Central memory CD8-positive, alpha-beta T cell (primary cell): ENCODE measurements at regions not wholly inside any gene's neighbourhood (a gene's known extent, or its start where the extent isn't known, plus 50 kb on each side); places are given as distances from the start of the nearest gene placed in this dataset.

Source experiments
- ATAC-seq: fragments of 150-1000 bp; cut with Tn5 transposase; replicated peaks from 2 replicates; pipeline ENCODE4 v1.10.0; 2022; ENCODE audit warnings: mild to moderate bottlenecking, moderate FRiP score, moderate number of reproducible peaks; ENCODE audit not compliant: poor library complexity, severe bottlenecking; ENCODE audit errors: extremely low read depth
- DNase-seq, 2 donors: peaks; one replicate each; pipeline ENCODE4 v3.0.0; 2021; ENCODE audit warnings: low spot score in 2 of 2
- H3K27ac Mint-ChIP-seq: one replicate; pipeline ENCODE4 v1.8.0; 2022; ENCODE audit warnings: low read depth, mild to moderate bottlenecking, moderate library complexity, mixed read lengths
- H3K27me3 Mint-ChIP-seq: one replicate; pipeline ENCODE4 v1.8.0; 2022; ENCODE audit warnings: mixed read lengths
- H3K36me3 Mint-ChIP-seq: one replicate; pipeline ENCODE4 v1.8.0; 2022; ENCODE audit warnings: mild to moderate bottlenecking, moderate library complexity, mixed read lengths; ENCODE audit not compliant: insufficient read depth
- H3K4me1 Mint-ChIP-seq: one replicate; pipeline ENCODE4 v1.8.0; 2022; ENCODE audit warnings: mixed read lengths
- H3K4me3 Mint-ChIP-seq: one replicate; pipeline ENCODE4 v1.8.0; 2022; ENCODE audit warnings: mild to moderate bottlenecking, moderate library complexity, mixed read lengths
- H3K9me3 Mint-ChIP-seq: one replicate; pipeline ENCODE4 v1.8.0; 2022; ENCODE audit warnings: mixed read lengths

DNA sequence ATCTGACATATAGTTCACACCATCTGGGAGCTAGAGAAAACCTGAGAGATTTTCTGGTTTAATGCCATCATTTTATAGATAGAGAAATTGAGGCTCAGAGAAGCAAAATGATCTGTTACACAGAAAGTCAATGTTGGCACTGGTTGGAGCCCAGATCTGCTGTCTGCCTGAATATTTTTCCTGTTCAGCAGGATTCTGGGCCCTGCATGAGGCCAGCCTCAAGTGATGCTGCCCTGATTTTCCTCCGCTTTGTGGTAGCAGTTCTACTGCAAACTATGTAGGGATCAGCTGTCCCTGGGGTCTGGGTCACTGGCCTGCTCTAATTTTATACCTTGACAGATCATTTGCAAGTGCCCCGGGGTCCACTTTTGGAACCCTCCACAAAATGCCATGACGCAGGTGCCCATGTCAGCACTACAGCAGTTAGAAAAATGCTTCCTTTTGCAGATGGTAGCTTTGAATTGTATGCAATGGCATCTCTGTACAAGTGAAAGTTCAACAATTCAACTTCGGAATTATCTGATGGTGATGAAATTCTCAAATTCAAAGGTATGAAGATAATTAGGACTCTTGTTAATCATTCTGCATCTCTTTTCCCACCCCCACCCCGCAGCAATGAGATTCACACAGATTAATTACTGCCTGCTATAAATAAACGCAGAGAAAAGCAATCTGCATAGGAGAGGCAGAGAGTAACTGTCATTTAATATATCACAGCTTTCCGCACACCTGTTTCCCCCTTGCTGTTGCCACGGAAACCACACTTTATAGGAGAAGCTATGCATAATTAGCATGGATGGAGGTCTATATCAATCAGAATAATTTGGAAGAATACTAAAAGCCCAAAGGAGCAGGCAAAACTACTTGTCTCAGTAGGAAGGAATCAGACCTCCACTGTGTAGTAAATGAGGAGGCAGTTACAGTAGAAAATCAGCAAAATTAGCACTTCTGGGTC lies 222.6 kb downstream of the PDCD6IP start:
- Mint-ChIP-seq H3K9me3 (no peaks in the 10 kb centered on the region), H3K4me3 (no peak overlapping the region), H3K27ac (no peak overlapping the region), H3K4me1 (peaks cover 32% of the 10 kb centered on the region), H3K27me3 (no peaks in the 10 kb centered on the region), H3K36me3 (no peaks in the 10 kb centered on the region)
- DNase-seq (no peak), ATAC-seq (no peak)

DNA sequence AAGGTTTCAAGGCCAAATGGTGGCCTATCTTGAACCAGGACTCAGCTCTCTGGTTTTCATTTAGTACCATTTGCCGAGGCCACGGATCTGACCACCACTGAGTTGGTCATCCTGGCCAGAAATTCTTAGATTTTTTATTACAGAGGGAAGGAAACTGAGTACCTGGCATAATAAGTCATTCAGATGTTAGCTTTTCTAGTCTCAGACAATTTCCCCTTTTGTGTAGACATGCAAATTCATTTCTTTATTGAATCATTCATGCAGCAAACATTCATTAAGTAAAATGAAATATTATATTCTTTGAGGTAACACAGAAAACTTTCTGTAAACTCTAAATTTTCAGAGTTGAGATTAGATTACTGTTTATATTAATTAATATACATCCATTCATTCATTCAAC lies 223.7 kb downstream of the PDCD6IP start:
- Mint-ChIP-seq H3K4me3 (no peak overlapping the region), H3K27ac (no peak overlapping the region), H3K36me3 (no peaks in the 10 kb centered on the region), H3K27me3 (no peaks in the 10 kb centered on the region), H3K9me3 (no peaks in the 10 kb centered on the region), H3K4me1 (peaks cover 25% of the 10 kb centered on the region)
- DNase-seq (no peak), ATAC-seq (no peak)

DNA sequence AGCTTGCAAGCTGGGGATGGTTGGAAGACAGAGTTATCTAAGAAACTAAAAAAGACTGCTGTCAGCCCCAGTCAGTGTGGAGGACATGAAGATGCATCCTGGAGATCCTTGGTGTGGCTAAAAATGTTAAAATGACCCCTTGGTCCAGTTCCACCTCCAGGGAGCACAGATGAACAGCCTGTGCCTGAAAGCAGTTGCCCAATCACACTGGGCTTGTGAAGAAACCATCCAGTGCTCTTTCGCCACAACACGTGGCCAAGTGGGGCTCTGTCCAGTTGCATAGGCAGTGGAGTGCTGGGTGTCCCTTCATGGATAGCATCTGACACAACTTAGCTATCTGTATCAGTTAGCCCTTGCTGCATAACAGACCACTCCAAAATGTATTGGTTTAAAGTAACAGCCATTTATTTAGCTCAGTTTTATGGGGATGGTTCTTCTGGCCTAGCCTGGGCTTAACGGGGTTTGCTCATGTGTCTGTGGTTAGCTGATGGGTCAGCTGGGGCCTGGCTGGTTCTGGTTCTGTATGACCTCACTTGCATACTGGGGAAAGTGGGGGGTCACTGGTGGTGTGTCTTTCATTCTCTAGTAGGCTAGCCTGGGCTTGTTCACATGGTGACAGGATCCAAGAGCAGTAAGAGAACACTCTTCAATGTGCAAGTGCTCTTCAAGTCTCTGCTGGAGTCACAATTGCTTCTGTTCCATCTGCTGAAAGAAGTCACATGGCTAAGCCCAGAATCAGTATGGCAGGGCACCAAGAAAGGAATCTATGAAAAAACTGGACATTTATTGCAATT lies 226.2 kb downstream of the PDCD6IP start:
- Mint-ChIP-seq H3K36me3 (no peaks in the 10 kb centered on the region), H3K4me1 (peaks cover 15% of the 10 kb centered on the region), H3K27ac (no peak overlapping the region), H3K27me3 (no peaks in the 10 kb centered on the region), H3K4me3 (no peak overlapping the region), H3K9me3 (no peaks in the 10 kb centered on the region)
- ATAC-seq (no peak), DNase-seq (no peak)

DNA sequence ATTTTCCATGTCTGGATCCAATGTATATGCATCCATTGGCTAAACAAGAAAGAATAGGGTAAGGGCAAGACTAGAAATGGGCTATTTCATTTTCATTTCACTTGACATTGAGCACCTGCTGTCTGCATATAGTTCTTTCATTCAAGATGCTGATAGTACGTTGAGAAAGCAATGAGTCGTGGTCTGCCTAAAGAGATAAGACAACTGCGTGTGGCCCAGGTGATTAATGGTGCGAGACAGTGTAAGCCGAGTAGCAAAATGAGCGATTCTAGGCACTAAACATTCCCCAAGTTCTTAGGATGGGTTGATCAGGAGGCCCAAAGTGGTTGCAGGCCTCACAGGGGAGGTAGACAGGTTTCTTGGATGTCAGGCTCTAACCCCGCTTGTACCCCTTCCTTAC lies 235.4 kb downstream of the PDCD6IP start:
- H3K4me1 Mint-ChIP-seq = no peaks in the 10 kb centered on the region
- ATAC-seq (no peak), DNase-seq (no peak)
- no peaks in the 10 kb centered on the region for H3K9me3 Mint-ChIP-seq
- H3K36me3 Mint-ChIP-seq = no peaks in the 10 kb centered on the region
- H3K27me3 Mint-ChIP-seq = no peaks in the 10 kb centered on the region
- H3K4me3 Mint-ChIP-seq = no peak overlapping the region
- no peak overlapping the region for H3K27ac Mint-ChIP-seq

DNA sequence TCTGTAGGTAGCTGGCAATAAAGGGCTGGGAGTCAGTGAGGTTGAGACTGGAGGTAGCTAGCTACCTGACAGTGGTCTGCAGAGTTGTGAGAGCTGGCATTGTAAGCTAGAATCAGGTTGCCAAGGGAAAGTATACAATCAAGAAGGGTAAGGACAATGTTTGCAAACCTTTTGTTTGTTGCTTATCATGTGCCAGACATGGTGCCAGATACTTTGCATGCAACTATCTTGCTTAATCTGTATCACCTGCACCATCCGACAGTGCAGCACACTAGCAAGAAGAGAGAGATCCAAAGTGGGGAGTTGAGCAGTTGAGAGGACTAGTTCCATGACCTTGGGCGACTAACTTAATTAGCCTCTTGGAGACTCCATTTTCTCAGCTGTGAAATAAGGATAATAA lies 236.4 kb downstream of the PDCD6IP start:
- DNase-seq = no peak
- Mint-ChIP-seq H3K27me3 (no peaks in the 10 kb centered on the region), H3K36me3 (no peaks in the 10 kb centered on the region), H3K9me3 (no peaks in the 10 kb centered on the region), H3K4me3 (no peak overlapping the region), H3K27ac (no peak overlapping the region), H3K4me1 (no peaks in the 10 kb centered on the region)
- no peak for ATAC-seq

DNA sequence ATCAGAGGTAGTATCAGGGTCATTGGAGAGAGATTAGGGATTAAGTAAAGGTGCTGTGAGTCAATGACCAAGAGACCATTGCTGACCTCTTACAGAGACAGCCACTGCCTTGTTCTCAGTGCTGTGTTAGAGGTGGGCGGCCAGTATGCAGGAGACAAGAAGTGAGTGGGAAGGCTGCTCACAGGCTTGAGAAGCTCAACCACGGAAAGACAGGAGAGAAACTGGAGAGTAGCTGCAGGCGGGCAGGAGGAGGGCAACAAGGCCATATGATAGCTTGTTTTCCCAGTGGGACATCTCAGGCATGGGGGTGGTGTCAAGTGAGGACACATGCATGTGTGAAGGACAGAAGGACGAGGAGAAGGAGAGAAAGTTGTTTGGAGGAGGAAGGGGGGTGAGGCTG lies 237.3 kb downstream of the PDCD6IP start:
- H3K27ac Mint-ChIP-seq = no peak overlapping the region
- H3K27me3 Mint-ChIP-seq = no peaks in the 10 kb centered on the region
- no peak for ATAC-seq
- DNase-seq = no peak
- H3K36me3 Mint-ChIP-seq = no peaks in the 10 kb centered on the region
- no peak overlapping the region for H3K4me3 Mint-ChIP-seq
- no peaks in the 10 kb centered on the region for H3K4me1 Mint-ChIP-seq
- H3K9me3 Mint-ChIP-seq = no peaks in the 10 kb centered on the region

DNA sequence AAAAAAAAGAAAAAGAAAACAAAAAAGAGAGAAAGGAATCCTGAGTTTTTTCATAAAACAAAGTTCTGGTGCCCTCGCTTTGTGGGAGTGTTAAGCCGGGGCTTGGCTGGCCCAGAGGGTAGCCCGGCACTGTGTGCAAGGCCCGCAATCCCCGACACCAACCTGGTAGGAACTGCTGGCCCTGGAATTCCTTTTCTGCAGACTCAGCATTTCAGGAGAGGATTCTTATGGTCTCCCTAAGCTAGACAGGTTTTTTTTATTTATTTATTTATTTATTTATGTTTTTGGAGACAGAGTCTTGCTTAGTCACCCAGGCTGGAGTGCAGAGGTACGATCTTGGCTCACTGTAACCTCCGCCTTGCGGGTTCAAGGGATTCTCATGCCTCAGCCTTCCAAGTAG lies 238.8 kb downstream of the PDCD6IP start:
- Mint-ChIP-seq H3K27ac (no peak overlapping the region), H3K4me3 (no peak overlapping the region), H3K4me1 (no peaks in the 10 kb centered on the region), H3K36me3 (no peaks in the 10 kb centered on the region), H3K9me3 (no peaks in the 10 kb centered on the region), H3K27me3 (no peaks in the 10 kb centered on the region)
- DNase-seq = no peak
- no peak for ATAC-seq

DNA sequence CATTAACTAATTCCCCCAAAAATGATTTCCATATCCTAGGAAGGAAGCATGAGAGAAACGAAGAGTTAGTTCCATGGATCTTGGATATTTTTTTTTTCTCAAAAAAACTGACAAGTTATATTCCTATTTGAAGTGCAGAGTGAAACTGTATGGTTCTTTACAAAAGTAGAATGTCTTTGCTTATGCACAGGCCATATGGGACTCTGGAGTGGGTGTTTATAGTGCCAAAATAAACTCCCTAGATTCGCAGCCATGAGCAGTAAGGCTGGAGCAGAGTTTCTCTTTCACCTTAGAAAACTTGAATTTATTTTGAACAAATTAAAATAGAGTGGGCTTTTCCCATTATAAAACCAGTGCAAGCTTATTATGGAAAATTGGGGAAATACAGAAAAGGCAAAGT lies 239.7 kb downstream of the PDCD6IP start:
- Mint-ChIP-seq H3K36me3 (no peaks in the 10 kb centered on the region), H3K4me3 (no peak overlapping the region), H3K9me3 (no peaks in the 10 kb centered on the region), H3K27ac (no peak overlapping the region), H3K27me3 (no peaks in the 10 kb centered on the region), H3K4me1 (no peaks in the 10 kb centered on the region)
- DNase-seq (no peak), ATAC-seq (no peak)

DNA sequence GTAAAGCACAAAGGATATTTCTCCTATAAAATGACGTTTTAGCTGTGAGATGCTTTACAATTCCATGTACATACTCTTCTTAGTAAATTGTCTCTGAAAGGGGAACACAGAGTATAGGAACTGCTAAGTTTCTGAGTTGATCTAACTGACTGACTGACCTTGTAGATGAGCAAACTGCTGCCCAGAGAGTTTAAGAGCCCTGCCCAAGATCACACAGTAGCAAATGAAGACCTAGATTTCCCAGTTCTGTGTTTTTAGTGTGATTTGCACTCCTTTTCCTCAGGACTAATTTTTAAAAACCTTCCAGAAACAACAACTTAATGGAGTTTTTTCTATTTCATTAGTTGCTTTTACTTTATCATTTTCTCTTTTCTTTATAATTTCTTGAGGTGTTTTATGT lies 247.7 kb downstream of the PDCD6IP start:
- Mint-ChIP-seq H3K27ac (no peak overlapping the region), H3K27me3 (no peaks in the 10 kb centered on the region), H3K4me1 (no peaks in the 10 kb centered on the region), H3K4me3 (no peak overlapping the region), H3K36me3 (no peaks in the 10 kb centered on the region), H3K9me3 (no peaks in the 10 kb centered on the region)
- no peak for ATAC-seq
- DNase-seq = no peak

DNA sequence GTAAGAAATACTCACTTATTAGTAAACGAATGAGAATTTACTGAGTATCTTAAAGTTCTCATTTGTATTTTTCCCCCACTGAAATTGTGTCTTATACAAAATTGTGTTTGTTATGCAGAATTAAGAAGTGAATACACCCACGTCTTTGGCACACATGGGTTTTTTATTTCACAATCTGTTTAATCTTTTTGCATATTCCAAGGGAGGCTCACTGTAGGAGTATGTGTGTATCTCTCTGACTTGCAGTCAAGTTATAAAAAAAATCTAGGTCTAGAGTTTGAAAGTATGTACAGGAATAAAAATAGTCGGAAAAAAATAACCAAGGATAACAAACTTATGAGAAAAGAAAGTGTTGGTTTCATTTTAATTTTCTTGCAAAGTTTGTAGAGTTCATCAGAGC lies 255.2 kb downstream of the PDCD6IP start:
- Mint-ChIP-seq H3K36me3 (no peaks in the 10 kb centered on the region), H3K27ac (no peak overlapping the region), H3K27me3 (peaks cover 29% of the 10 kb centered on the region), H3K9me3 (no peaks in the 10 kb centered on the region), H3K4me1 (no peaks in the 10 kb centered on the region), H3K4me3 (no peak overlapping the region)
- DNase-seq (no peak), ATAC-seq (no peak)

DNA sequence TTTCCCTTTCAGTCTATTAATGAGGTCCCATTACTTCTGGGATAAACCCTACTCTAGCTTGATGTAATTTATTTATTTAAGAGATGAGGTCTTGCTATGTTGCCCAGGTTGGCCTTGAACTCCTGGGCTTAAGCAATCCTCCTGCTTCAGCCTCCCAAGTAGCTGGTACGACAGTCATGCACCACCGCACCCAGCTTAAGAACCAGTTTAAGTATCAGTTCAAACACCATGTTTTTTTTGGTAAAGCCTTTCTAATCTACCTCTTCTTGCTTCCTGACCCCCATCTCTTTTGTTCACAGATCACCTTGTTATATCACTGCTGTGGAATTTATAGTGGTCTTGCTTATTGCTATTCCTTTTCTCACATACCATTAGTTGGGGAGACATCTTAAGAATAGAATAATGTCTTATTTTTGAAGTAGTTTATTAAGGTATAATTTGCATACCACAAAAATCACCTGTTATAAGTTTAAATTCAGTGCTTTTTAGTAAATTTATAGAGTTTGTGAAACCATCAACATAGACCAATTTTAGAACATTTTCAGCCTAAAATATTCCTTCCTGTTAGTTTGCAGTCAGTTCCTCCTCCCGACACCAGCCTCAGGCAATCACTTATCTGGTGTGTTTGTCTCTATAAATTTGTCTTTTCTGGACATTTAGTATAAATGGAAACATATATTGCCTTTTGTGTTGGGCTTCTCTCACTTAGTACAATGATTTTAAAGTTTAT lies 257.9 kb downstream of the PDCD6IP start:
- no peaks in the 10 kb centered on the region for H3K36me3 Mint-ChIP-seq
- ATAC-seq = no peak
- no peak overlapping the region for H3K27ac Mint-ChIP-seq
- no peak overlapping the region for H3K4me3 Mint-ChIP-seq
- no peaks in the 10 kb centered on the region for H3K9me3 Mint-ChIP-seq
- H3K4me1 Mint-ChIP-seq = no peaks in the 10 kb centered on the region
- DNase-seq = no peak
- H3K27me3 Mint-ChIP-seq = peaks cover 44% of the 10 kb centered on the region

DNA sequence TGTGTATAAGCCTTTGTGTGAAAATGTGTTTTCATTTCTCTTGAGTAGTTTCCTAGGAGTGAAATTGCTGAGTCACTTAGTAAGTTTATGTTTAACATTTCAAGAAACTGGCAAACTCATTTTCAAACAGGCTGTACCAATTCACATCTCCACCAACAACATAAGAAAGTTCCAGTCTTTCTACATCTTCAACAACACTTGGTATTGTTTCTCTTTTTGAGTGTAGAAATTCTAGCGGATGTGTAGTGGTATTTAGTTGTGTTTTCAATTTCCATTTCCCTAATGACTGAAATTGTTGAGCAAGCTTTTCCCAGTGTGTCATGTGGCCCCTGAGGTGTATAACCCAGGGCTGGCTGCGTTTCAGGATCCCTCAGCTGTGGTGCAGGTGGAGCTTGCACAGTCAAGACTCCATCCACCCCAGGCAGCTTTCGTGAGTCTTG lies 258.5 kb downstream of the PDCD6IP start:
- Mint-ChIP-seq H3K4me3 (no peak overlapping the region), H3K4me1 (no peaks in the 10 kb centered on the region), H3K27me3 (peaks cover 44% of the 10 kb centered on the region), H3K27ac (no peak overlapping the region), H3K36me3 (no peaks in the 10 kb centered on the region), H3K9me3 (no peaks in the 10 kb centered on the region)
- no peak for DNase-seq
- no peak for ATAC-seq
